ENCODE measurements at regions not wholly inside any gene's neighbourhood (a gene's known extent, or its start where the extent isn't known, plus 50 kb on each side); places are given as distances from the start of the nearest gene placed in this dataset.

- no TSS peak for BruUV-seq (replicated peaks)
- CTCF ChIA-PET, result no interaction called here
Measured at GRCh38 chr20:17810062-17810631, 110.4 kb downstream of the BANF2 start.

More at GRCh38 chr20:17810062-17810631, 110.4 kb downstream of the BANF2 start:
- Histone ChIP-seq H3K4me1 (ENCODE audit: control insufficient read depth in 1 of 2, insufficient read depth in 2 of 2, low read length in 2 of 2) (peaks cover 3 to 4% of the 10 kb centered on the region in 2 experiments; a peak in 2 of 4 replicates), H4K20me1 (ENCODE audit: insufficient read depth) (no peaks in the 10 kb centered on the region), H3K79me2 (ENCODE audit: insufficient read depth, low read length) (no peaks in the 10 kb centered on the region), H3K27ac (ENCODE audit: low read depth, low read length) (no peak overlapping the region), H3K9me3 (ENCODE audit: control insufficient read depth in 1 of 2, insufficient read depth in 1 of 2, low read depth in 1 of 2, low read length in 2 of 2) (no peaks in the 10 kb centered on the region), H3K4me3 (replicated peaks in 1 of 2; ENCODE audit: low read depth in 1 of 2, low read length in 2 of 2) (no peak overlapping the region), H3K9ac (ENCODE audit: low read length) (no peak overlapping the region), H3K4me2 (ENCODE audit: low read length) (no peak overlapping the region), H3K36me3 (ENCODE audit: control insufficient read depth in 1 of 2, insufficient read depth in 2 of 2, low read length in 2 of 2) (no peaks in the 10 kb centered on the region), H3K9me2 (ENCODE audit: insufficient read depth) (no peaks in the 10 kb centered on the region), H3K27me3 (ENCODE audit: insufficient read depth, low read length) (no peaks in the 10 kb centered on the region), H2AFZ (ENCODE audit: low read depth, low read length, poor library complexity, severe bottlenecking) (no peak overlapping the region)
- ATAC-seq, result no peak
- RAD21 ChIA-PET (ENCODE audit: low non-redundant PET in 1 of 2, low total read pairs in 2 of 2, uncharacterized antibody in 2 of 2, unreplicated experiment in 2 of 2), result no interaction called here
- no peak for DNase-seq (ENCODE audit: low read depth, low spot score)
- intact Hi-C loops (cut with micrococcal nuclease), result no loop called here
- TF ChIP-seq SRF (IDR thresholded peaks at IDR 0.05; ENCODE audit: low read depth), result no peak
- TF ChIP-seq EZH2 (IDR thresholded peaks at IDR 0.05), result no peak
- TF ChIP-seq REST (IDR thresholded peaks at IDR 0.05; ENCODE audit: low read depth), result no peak
- no peak for TF ChIP-seq POLR2AphosphoS5 (IDR thresholded peaks at IDR 0.05; ENCODE audit: low read depth, low read length)
- TF ChIP-seq SP1 (IDR thresholded peaks at IDR 0.05; ENCODE audit: low read depth), result no peak
- TF ChIP-seq TCF7L2 (IDR thresholded peaks at IDR 0.05; ENCODE audit: borderline replicate concordance, extremely low read depth, insufficient read depth, insufficient read length), result no peak
- TF ChIP-seq CTCF (IDR thresholded peaks at IDR 0.05 in 2 of 3, conservative IDR thresholded peaks at IDR 0.05 in 1 of 3; ENCODE audit: borderline replicate concordance in 1 of 3, insufficient read depth in 1 of 3, low read depth in 2 of 3, low read length in 2 of 3), result no peak
- no peak for TF ChIP-seq EGR1 (IDR thresholded peaks at IDR 0.05; ENCODE audit: low read depth)
- no peak for TF ChIP-seq ZNF274 (IDR thresholded peaks at IDR 0.05; ENCODE audit: low read depth, low read length)
- TF ChIP-seq ATF3 (IDR thresholded peaks at IDR 0.05), result no peak
- no peak for TF ChIP-seq RAD21 (IDR thresholded peaks at IDR 0.05; ENCODE audit: low read depth)
- no peak for TF ChIP-seq ZBTB33 (IDR thresholded peaks at IDR 0.05; ENCODE audit: extremely low read depth, insufficient replicate concordance, low read length)
- TF ChIP-seq JUND (IDR thresholded peaks at IDR 0.05), result no peak
- TF ChIP-seq EZH2phosphoT487 (IDR thresholded peaks at IDR 0.05; ENCODE audit: borderline replicate concordance), result no peak
- TF ChIP-seq ELF1 (IDR thresholded peaks at IDR 0.05; ENCODE audit: borderline replicate concordance, low read depth), result no peak
- TF ChIP-seq POLR2A (IDR thresholded peaks at IDR 0.05; ENCODE audit: borderline replicate concordance, extremely low read depth, insufficient read depth, insufficient read length), result no peak
- TF ChIP-seq YY1 (IDR thresholded peaks at IDR 0.05; ENCODE audit: extremely low read depth, insufficient replicate concordance, low read depth, low read length), result no peak
- POLR2A ChIA-PET, result no interaction called here

All from HCT116 (cell line).